H1 (cell line): ENCODE measurements at regions not wholly inside any gene's neighbourhood (a gene's known extent, or its start where the extent isn't known, plus 50 kb on each side); places are given as distances from the start of the nearest gene placed in this dataset.

Source experiments
- CTCF ChIA-PET: fragments of 300-600 bp; sonication (Branson Sonifier 250); formaldehyde crosslinking; loops from one replicate; lab custom pipeline; 2021; ENCODE audit not compliant: partially characterized antibody; lab: Charles Lee
- POLR2A ChIA-PET: fragments of 300-600 bp; sonication (Branson Sonifier 250); formaldehyde crosslinking; loops from one replicate; lab custom pipeline; 2021; ENCODE audit warnings: inconsistent platforms; ENCODE audit not compliant: partially characterized antibody; lab: Charles Lee
- DNase-seq, 2 experiments: peaks; one replicate each; pipeline versions ENCODE4 v3.0.0 to v3.0.0-alpha.2; 2010 to 2022; ENCODE audit warnings: low spot score in 2 of 2, low read depth in 1 of 2, mixed read lengths in 1 of 2
- FAIRE-seq: peaks from 2 replicates; lab custom pipeline; 2011; peaks lifted over from hg19 to GRCh38; lab: Jason Lieb, UNC
- H2AFZ ChIP-seq: 2 replicates; pipeline ENCODE4 v1.8.1; 2012; ENCODE audit warnings: low read length, inconsistent platforms
- H2AK5ac ChIP-seq: 2 replicates; pipeline ENCODE4 v1.6.1; 2013; ENCODE audit warnings: low read depth, low read length
- H2BK120ac ChIP-seq: replicated peaks from 2 replicates; pipeline ENCODE3; 2013; ENCODE audit warnings: low read depth, low read length, inconsistent platforms
- H2BK12ac ChIP-seq: 2 replicates; pipeline ENCODE4 v1.6.1; 2013; ENCODE audit warnings: low read depth, low read length
- H2BK15ac ChIP-seq: 2 replicates; pipeline ENCODE4 v1.6.1; 2013; ENCODE audit warnings: low read length
- H2BK20ac ChIP-seq: 2 replicates; pipeline ENCODE4 v1.6.1; 2013; ENCODE audit warnings: low read length
- H2BK5ac ChIP-seq: 2 replicates; pipeline ENCODE4 v1.6.1; 2013; ENCODE audit warnings: low read depth, low read length
- H3K14ac ChIP-seq: 2 replicates; pipeline ENCODE4 v1.6.1; 2013; ENCODE audit warnings: inconsistent platforms; ENCODE audit not compliant: insufficient read length
- H3K18ac ChIP-seq: 2 replicates; pipeline ENCODE4 v1.6.1; 2013; ENCODE audit warnings: low read length; ENCODE audit errors: extremely low read depth
- H3K23ac ChIP-seq: 2 replicates; pipeline ENCODE4 v1.6.1; 2013; ENCODE audit warnings: inconsistent platforms; ENCODE audit not compliant: insufficient read length
- H3K23me2 ChIP-seq: 2 replicates; pipeline ENCODE4 v1.6.1; 2013; ENCODE audit warnings: low read depth, low read length
- H3K27ac ChIP-seq: 2 replicates; pipeline ENCODE4 v1.6.1; 2011; ENCODE audit warnings: low read depth, low read length, inconsistent platforms
- H3K27me3 ChIP-seq, 4 experiments: replicated peaks in 1 of 4; 1 replicate in 1 of 4; 2 replicates in 3 of 4; pipeline versions ENCODE4 v1.6.1 to v1.8.1; 2011 to 2013; ENCODE audit warnings: low read length in 3 of 4, mild to moderate bottlenecking in 3 of 4, inconsistent platforms in 2 of 4, mixed read lengths in 2 of 4, moderate library complexity in 1 of 4; ENCODE audit not compliant: control insufficient read depth in 3 of 4, insufficient read depth in 3 of 4; ENCODE audit errors: extremely low read depth in 1 of 4
- H3K36me3 ChIP-seq, 4 experiments: 2 replicates each; pipeline versions ENCODE4 v1.6.1 to v1.8.1; 2011 to 2013; ENCODE audit warnings: mild to moderate bottlenecking in 4 of 4, low read length in 3 of 4, moderate library complexity in 2 of 4, control low read depth in 1 of 4, inconsistent platforms in 1 of 4; ENCODE audit not compliant: insufficient read depth in 4 of 4, control insufficient read depth in 2 of 4
- H3K4ac ChIP-seq: replicated peaks from 2 replicates; pipeline ENCODE3; 2013; ENCODE audit warnings: low read length, low read depth, mixed read lengths, inconsistent platforms; ENCODE audit not compliant: insufficient read length
- H3K4me1 ChIP-seq, 4 experiments: replicated peaks in 1 of 4; 1 replicate in 1 of 4; 2 replicates in 3 of 4; pipeline versions ENCODE4 v1.6.1 to v1.8.1; 2011 to 2013; ENCODE audit warnings: low read length in 3 of 4, inconsistent platforms in 2 of 4, mixed read lengths in 1 of 4; ENCODE audit not compliant: insufficient read depth in 4 of 4, control insufficient read depth in 3 of 4
- H3K4me2 ChIP-seq, 2 experiments: 2 replicates each; pipeline versions ENCODE4 v1.6.1 to v1.8.1; 2011 to 2013; ENCODE audit warnings: low read depth in 2 of 2, low read length in 2 of 2, control low read depth in 1 of 2, inconsistent platforms in 1 of 2, mild to moderate bottlenecking in 1 of 2; ENCODE audit not compliant: insufficient read depth in 1 of 2
- H3K4me3 ChIP-seq, 4 experiments: fragments of 200-600, 300-600 bp in 1 of 4; sonication (generic), shearing (Covaris generic), sonication (Bioruptor Twin) in 1 of 4; 2 replicates each; pipeline versions ENCODE4 v1.5.1 to v1.8.1; 2011 to 2016; ENCODE audit warnings: low read length in 4 of 4, low read depth in 3 of 4, control low read depth in 2 of 4, inconsistent platforms in 2 of 4, mild to moderate bottlenecking in 2 of 4, mixed read lengths in 1 of 4, moderate library complexity in 1 of 4; ENCODE audit not compliant: insufficient read depth in 2 of 4; ENCODE audit errors: extremely low read depth in 1 of 4
- H3K56ac ChIP-seq: replicated peaks from 2 replicates; pipeline ENCODE3; 2013; ENCODE audit warnings: low read depth, mild to moderate bottlenecking, mixed read lengths, low read length, inconsistent platforms; ENCODE audit not compliant: insufficient read length
- H3K79me1 ChIP-seq: 2 replicates; pipeline ENCODE4 v1.6.1; 2013; ENCODE audit warnings: low read depth, low read length, control low read depth
- H3K79me2 ChIP-seq, 2 experiments: 2 replicates each; pipeline versions ENCODE4 v1.6.1 to v1.8.1; 2012 to 2013; ENCODE audit warnings: low read length in 2 of 2, mild to moderate bottlenecking in 2 of 2, inconsistent platforms in 1 of 2; ENCODE audit not compliant: insufficient read depth in 2 of 2, control insufficient read depth in 1 of 2
- H3K9ac ChIP-seq, 4 experiments: replicated peaks in 1 of 4; 1 replicate in 1 of 4; 2 replicates in 3 of 4; pipeline versions ENCODE4 v1.6.1 to v1.8.1; 2011 to 2013; ENCODE audit warnings: low read depth in 3 of 4, low read length in 3 of 4, control low read depth in 2 of 4, mild to moderate bottlenecking in 2 of 4, moderate library complexity in 2 of 4, inconsistent platforms in 1 of 4; ENCODE audit errors: extremely low read depth in 1 of 4
- H3K9me3 ChIP-seq, 2 experiments: 2 replicates each; pipeline versions ENCODE4 v1.6.1 to v1.8.1; 2012 to 2013; ENCODE audit warnings: mild to moderate bottlenecking in 2 of 2, moderate library complexity in 2 of 2, control low read depth in 1 of 2, inconsistent platforms in 1 of 2, low read depth in 1 of 2, low read length in 1 of 2, mixed read lengths in 1 of 2; ENCODE audit not compliant: insufficient read depth in 2 of 2
- H4K20me1 ChIP-seq, 2 experiments: replicated peaks in 1 of 2; 2 replicates each; pipeline versions ENCODE3 to v1.8.1; 2011 to 2013; ENCODE audit warnings: inconsistent platforms in 2 of 2, low read length in 2 of 2, mild to moderate bottlenecking in 1 of 2; ENCODE audit not compliant: insufficient read depth in 2 of 2, control insufficient read depth in 1 of 2
- H4K5ac ChIP-seq: 2 replicates; pipeline ENCODE4 v1.6.1; 2013; ENCODE audit warnings: low read length, low read depth, mixed read lengths, inconsistent platforms; ENCODE audit not compliant: insufficient read length
- H4K8ac ChIP-seq: 2 replicates; pipeline ENCODE4 v1.8.0; 2013; ENCODE audit warnings: mild to moderate bottlenecking, moderate library complexity, low read length, inconsistent platforms; ENCODE audit not compliant: insufficient read depth; ENCODE audit errors: extremely low read depth
- H4K91ac ChIP-seq: replicated peaks from 2 replicates; pipeline ENCODE3; 2013; ENCODE audit warnings: low read length, mixed read lengths, inconsistent platforms; ENCODE audit not compliant: insufficient read length
- GABPA ChIP-seq: IDR thresholded peaks from 2 replicates; pipeline ENCODE4 v1.6.1; 2011; ENCODE audit warnings: mild to moderate bottlenecking, low read length, moderate library complexity, borderline replicate concordance; ENCODE audit not compliant: insufficient read depth
- RNF2 ChIP-seq: fragments of 200-900, 300-1000 bp; sonication (generic); IDR thresholded peaks from 2 replicates; pipeline ENCODE4 v1.7.1; 2016; ENCODE audit warnings: borderline replicate concordance, low read depth, mild to moderate bottlenecking, antibody characterized with exemption, low read length; ENCODE audit not compliant: poor library complexity, severe bottlenecking; ENCODE audit errors: missing control alignments
- RXRA ChIP-seq: IDR thresholded peaks from 2 replicates; pipeline ENCODE4 v1.6.1; 2011; ENCODE audit warnings: low read depth, mild to moderate bottlenecking, low read length, moderate library complexity; ENCODE audit not compliant: insufficient read depth

DNA sequence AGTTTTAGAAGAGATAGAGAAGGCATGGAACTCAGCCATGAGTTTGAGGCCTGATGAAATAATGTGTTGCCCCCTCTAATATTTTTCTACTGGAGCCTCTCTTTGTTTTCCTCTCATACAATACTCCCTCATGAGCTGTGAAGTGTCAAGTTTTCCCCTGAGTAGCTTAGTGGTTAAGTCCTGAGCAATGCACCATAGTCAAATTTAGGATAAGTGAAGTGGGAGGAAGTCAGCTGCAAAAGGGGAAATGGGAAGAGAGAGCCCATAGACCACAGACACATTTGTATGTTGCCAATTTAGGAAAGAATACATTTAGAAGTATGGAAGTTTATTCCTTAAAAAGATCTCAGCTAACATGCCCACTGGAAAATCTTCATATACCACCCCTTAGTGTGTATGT is 171.5 kb upstream of the NREP start:
- no peak overlapping the region for H3K23ac ChIP-seq
- no peak overlapping the region for H3K18ac ChIP-seq
- no peak overlapping the region for H4K5ac ChIP-seq
- no peak overlapping the region for H4K91ac ChIP-seq
- H2AK5ac ChIP-seq, result no peak overlapping the region
- no peaks in the 10 kb centered on the region for H3K27me3 ChIP-seq
- H4K8ac ChIP-seq, result no peak overlapping the region
- H3K4me1 ChIP-seq, result no peaks in the 10 kb centered on the region
- H2BK15ac ChIP-seq, result no peak overlapping the region
- POLR2A ChIA-PET, result no interaction called here
- no peak overlapping the region for H2BK12ac ChIP-seq
- no peaks in the 10 kb centered on the region for H3K23me2 ChIP-seq
- CTCF ChIA-PET, result interaction anchor here (1.6 to 1.9 kb wide), 2 partner anchors 9 to 32 kb away, joined by 4 to 5 read pairs; no protein-coding TSS in a partner anchor
- no peak overlapping the region for H3K9ac ChIP-seq
- DNase-seq (no peak), FAIRE-seq (no peak)
- H2BK20ac ChIP-seq, result no peak overlapping the region
- no peak overlapping the region for H2BK120ac ChIP-seq
- H3K4me2 ChIP-seq, result no peak overlapping the region
- no peak overlapping the region for H3K14ac ChIP-seq
- no peak for TF ChIP-seq GABPA
- no peak for TF ChIP-seq RNF2
- TF ChIP-seq RXRA, result no peak
- no peak overlapping the region for H2AFZ ChIP-seq
- H3K79me1 ChIP-seq, result no peaks in the 10 kb centered on the region
- no peak overlapping the region for H3K4ac ChIP-seq
- H3K27ac ChIP-seq, result no peak overlapping the region
- H3K9me3 ChIP-seq, result no peaks in the 10 kb centered on the region
- H3K36me3 ChIP-seq, result no peaks in the 10 kb centered on the region
- no peak overlapping the region for H2BK5ac ChIP-seq
- H3K4me3 ChIP-seq, result no peak overlapping the region
- H4K20me1 ChIP-seq, result no peaks in the 10 kb centered on the region
- H3K56ac ChIP-seq, result no peak overlapping the region
- no peaks in the 10 kb centered on the region for H3K79me2 ChIP-seq
